SK-N-SH (cell line): ENCODE measurements at regions not wholly inside any gene's neighbourhood (a gene's known extent, or its start where the extent isn't known, plus 50 kb on each side); places are given as distances from the start of the nearest gene placed in this dataset.

Experiments
- CTCF ChIA-PET: fragments of 300-600, 350-600 bp; formaldehyde crosslinking; extraction: SDS; loops from one replicate; lab custom pipeline; 2021; lab: Yijun Ruan, JAX
- POLR2A ChIA-PET: fragments of 350-600 bp; sonication (Branson Sonifier 250); formaldehyde crosslinking; extraction: SDS; loops from one replicate; lab custom pipeline; 2020; ENCODE audit warnings: antibody characterized with exemption, inconsistent platforms; lab: Yijun Ruan, JAX
- DNase-seq: peaks from one replicate; pipeline ENCODE4 v3.0.0; 2012
- H2AFZ ChIP-seq: fragments of 200-600 bp; sonication (generic); 2 replicates; pipeline ENCODE4 v1.8.1; 2016; ENCODE audit warnings: antibody characterized with exemption, mild to moderate bottlenecking, low read depth
- H3F3A ChIP-seq: fragments of 200-600 bp; sonication (generic); replicated peaks from 2 replicates; pipeline ENCODE3; 2016; ENCODE audit warnings: antibody characterized with exemption, mild to moderate bottlenecking; ENCODE audit not compliant: insufficient read depth
- H3K27ac ChIP-seq, 2 experiments: fragments of 200-500 bp in 1 of 2; fragments of 200-600 bp in 1 of 2; sonication (Bioruptor generic) in 1 of 2; sonication (generic), shearing (Covaris generic) in 1 of 2; 2 replicates each; pipeline versions ENCODE4 v1.5.1 to v1.6.1; 2014 to 2016; ENCODE audit warnings: low read depth in 2 of 2, inconsistent platforms in 1 of 2, low read length in 1 of 2, mild to moderate bottlenecking in 1 of 2, mixed read lengths in 1 of 2
- H3K27me3 ChIP-seq: fragments of 200-600 bp; sonication (generic), shearing (Covaris generic); 2 replicates; pipeline ENCODE4 v1.6.1; 2016; ENCODE audit warnings: mixed run types; ENCODE audit not compliant: insufficient read depth
- H3K36me3 ChIP-seq, 2 experiments: fragments of 200-500 bp in 1 of 2; fragments of 200-600 bp in 1 of 2; sonication (Bioruptor generic) in 1 of 2; sonication (generic) in 1 of 2; replicated peaks in 1 of 2; 2 replicates each; pipeline versions ENCODE3 to v1.5.1; 2014 to 2016; ENCODE audit warnings: low read length in 1 of 2, mild to moderate bottlenecking in 1 of 2; ENCODE audit not compliant: insufficient read depth in 2 of 2, control insufficient read depth in 1 of 2
- H3K4me1 ChIP-seq, 2 experiments: fragments of 200-500 bp in 1 of 2; fragments of 200-600 bp in 1 of 2; sonication (Bioruptor generic) in 1 of 2; sonication (generic), shearing (Covaris generic) in 1 of 2; 2 replicates each; pipeline versions ENCODE4 v1.5.1 to v1.6.1; 2014 to 2016; ENCODE audit warnings: low read depth in 1 of 2, low read length in 1 of 2, mixed run types in 1 of 2; ENCODE audit not compliant: insufficient read depth in 2 of 2, control insufficient read depth in 1 of 2
- H3K4me2 ChIP-seq: fragments of 200-600 bp; sonication (generic), shearing (Covaris generic); 2 replicates; pipeline ENCODE4 v1.6.1; 2017; ENCODE audit warnings: mixed run types
- H3K4me3 ChIP-seq, 2 experiments: fragments of 200-500 bp in 1 of 2; fragments of 200-600 bp in 1 of 2; sonication (Bioruptor generic) in 1 of 2; sonication (generic), shearing (Covaris generic) in 1 of 2; 2 replicates each; pipeline versions ENCODE4 v1.5.1 to v1.8.1; 2014 to 2016; ENCODE audit warnings: low read depth in 2 of 2, inconsistent platforms in 1 of 2, low read length in 1 of 2, mild to moderate bottlenecking in 1 of 2, mixed read lengths in 1 of 2, moderate library complexity in 1 of 2
- H3K79me2 ChIP-seq: fragments of 200-600 bp; sonication (generic); 2 replicates; pipeline ENCODE4 v1.8.1; 2017; ENCODE audit warnings: mild to moderate bottlenecking; ENCODE audit not compliant: insufficient read depth
- H3K9ac ChIP-seq: fragments of 200-600 bp; sonication (generic); 2 replicates; pipeline ENCODE4 v1.6.1; 2017; ENCODE audit warnings: mixed run types
- H3K9me2 ChIP-seq: fragments of 200-600 bp; sonication (generic); 2 replicates; pipeline ENCODE4 v1.6.1; 2017; ENCODE audit warnings: mixed run types
- H3K9me3 ChIP-seq: fragments of 200-600 bp; sonication (generic); 2 replicates; pipeline ENCODE4 v1.6.1; 2017; ENCODE audit warnings: mixed run types, mild to moderate bottlenecking, moderate library complexity
- H4K20me1 ChIP-seq: fragments of 200-600 bp; sonication (generic); 2 replicates; pipeline ENCODE4 v1.6.1; 2017; ENCODE audit warnings: mild to moderate bottlenecking, mixed run types; ENCODE audit not compliant: insufficient read depth
- CHD2 ChIP-seq: fragments of 150-350 bp; IDR thresholded peaks from 2 replicates; pipeline ENCODE4 v1.6.1; 2018; ENCODE audit warnings: low read length; ENCODE audit not compliant: partially characterized antibody
- FOSL2 ChIP-seq: IDR thresholded peaks from 2 replicates; pipeline ENCODE4 v1.4.0; 2012; ENCODE audit warnings: low read depth, mild to moderate bottlenecking, moderate library complexity, borderline replicate concordance
- GATA2 ChIP-seq: sonication (generic); formaldehyde crosslinking; IDR thresholded peaks from 2 replicates; pipeline ENCODE4 v1.5.0; 2020; ENCODE audit warnings: mild to moderate bottlenecking, missing genetic modification reagents
- MAX ChIP-seq: IDR thresholded peaks from 2 replicates; pipeline ENCODE4 v1.4.0; 2012; ENCODE audit warnings: low read depth
- NFIC ChIP-seq: IDR thresholded peaks from 2 replicates; pipeline ENCODE4 v1.4.0; 2012; ENCODE audit warnings: borderline replicate concordance
- PBX3 ChIP-seq: IDR thresholded peaks from 2 replicates; pipeline ENCODE4; 2012
- RAD21 ChIP-seq: IDR thresholded peaks from 2 replicates; pipeline ENCODE4 v1.6.1; 2012; ENCODE audit warnings: mild to moderate bottlenecking, low read length
- RCOR1 ChIP-seq: fragments of 150-350 bp; IDR thresholded peaks from 2 replicates; pipeline ENCODE4 v1.6.1; 2017; ENCODE audit warnings: antibody characterized with exemption, low read length
- RFX5 ChIP-seq: IDR thresholded peaks from 2 replicates; pipeline ENCODE4 v1.6.1; 2012; ENCODE audit warnings: mild to moderate bottlenecking, improper control_type of control experiment, low read length
- RXRA ChIP-seq: IDR thresholded peaks from 2 replicates; pipeline ENCODE4 v1.4.0; 2012; ENCODE audit warnings: low read depth, mild to moderate bottlenecking, borderline replicate concordance
- SIN3A ChIP-seq: IDR thresholded peaks from 2 replicates; pipeline ENCODE4 v1.6.1; 2012; ENCODE audit warnings: low read depth, mild to moderate bottlenecking, low read length, moderate library complexity, borderline replicate concordance
- USF1 ChIP-seq: IDR thresholded peaks from 2 replicates; pipeline ENCODE4 v1.4.0; 2012; ENCODE audit warnings: low read depth, borderline replicate concordance
- WGBS: methylation state at CpG from one replicate; pipeline ENCODE4 v1.1.6; 2017; ENCODE audit warnings: low lambda C conversion rate; 5-methylcytosine and 5-hydroxymethylcytosine counted together

- no peak overlapping the region for H3K27ac ChIP-seq
- peaks cover 36% of the 10 kb centered on the region for H3K27me3 ChIP-seq
- no peaks in the 10 kb centered on the region for H3K9me3 ChIP-seq
- H4K20me1 ChIP-seq, result no peaks in the 10 kb centered on the region
- H3K4me1 ChIP-seq, result no peaks in the 10 kb centered on the region
- no peak overlapping the region for H3K4me2 ChIP-seq
- no peak overlapping the region for H2AFZ ChIP-seq
- no peaks in the 10 kb centered on the region for H3K79me2 ChIP-seq
- H3K9me2 ChIP-seq, result no peaks in the 10 kb centered on the region
- ChIA-PET CTCF (no interaction called here), POLR2A (no interaction called here)
- H3K4me3 ChIP-seq, result no peak overlapping the region
- H3K9ac ChIP-seq, result no peak overlapping the region
- no peak for DNase-seq
- H3F3A ChIP-seq, result no peaks in the 10 kb centered on the region
- WGBS, result under 1% methylated on average over 15 of the region's 16 CpGs
- no peak for TF ChIP-seq GATA2 (CRISPR knock-in tag)
- no peaks in the 10 kb centered on the region for H3K36me3 ChIP-seq
Observed at GRCh38 chr9:17905781-17906175, 326.9 kb downstream of the SH3GL2 start.

GRCh38 chr9:17906176-17906840, 327.4 kb downstream of the SH3GL2 start:
- no peak overlapping the region for H2AFZ ChIP-seq
- POLR2A ChIA-PET, result no interaction called here
- no peaks in the 10 kb centered on the region for H3K79me2 ChIP-seq
- no peaks in the 10 kb centered on the region for H3K4me1 ChIP-seq
- H3F3A ChIP-seq, result no peaks in the 10 kb centered on the region
- TF ChIP-seq CHD2 (no peak), GATA2 (CRISPR knock-in tag) (no peak), MAX (no peak), USF1 (no peak), SIN3A (no peak), NFIC (no peak), PBX3 (no peak), RAD21 (no peak), RFX5 (no peak), FOSL2 (no peak), RCOR1 (no peak), RXRA (no peak)
- TF ChIP-seq, all 33 proteins: peak for 0
- Histone ChIP-seq H3K4me2 (no peak overlapping the region), H3K27me3 (peaks cover 36% of the 10 kb centered on the region), H3K4me3 (no peak overlapping the region), H3K9ac (no peak overlapping the region), H3K9me3 (no peaks in the 10 kb centered on the region), H3K27ac (no peak overlapping the region), H3K9me2 (no peaks in the 10 kb centered on the region), H3K36me3 (no peaks in the 10 kb centered on the region), H4K20me1 (no peaks in the 10 kb centered on the region)
- DNase-seq, result peak; percentile 17
- CTCF ChIA-PET, result no interaction called here
- 2% methylated on average over 24 of the region's 56 CpGs for WGBS
